ENCODE measurements at regions not wholly inside any gene's neighbourhood (a gene's known extent, or its start where the extent isn't known, plus 50 kb on each side); places are given as distances from the start of the nearest gene placed in this dataset.

GRCh38 chr3:16088496-16088895 lies 86.0 kb upstream of the GALNT15 start:
- Histone ChIP-seq H3K79me2 (ENCODE audit: control insufficient read depth, insufficient read depth, low read length) (no peaks in the 10 kb centered on the region), H3K9me1 (ENCODE audit: control insufficient read depth, extremely low read depth, insufficient read depth, low read length) (no peaks in the 10 kb centered on the region), H3K27ac (ENCODE audit: control insufficient read depth, insufficient read depth, low read length) (no peak overlapping the region), H3K4me2 (ENCODE audit: control insufficient read depth, extremely low read depth, insufficient read depth, low read depth, low read length) (no peak overlapping the region), H3K9ac (ENCODE audit: control insufficient read depth, extremely low read depth, insufficient read depth, low read length) (no peak overlapping the region), H3K4me3 (ENCODE audit: control insufficient read depth in 2 of 3, extremely low read depth in 1 of 3, insufficient read depth in 2 of 3, low read depth in 1 of 3, low read length in 3 of 3) (no peak overlapping the region), H4K20me1 (ENCODE audit: control insufficient read depth, extremely low read depth, insufficient read depth, low read length) (no peaks in the 10 kb centered on the region), H2AFZ (ENCODE audit: control insufficient read depth, low read length) (no peak overlapping the region), H3K27me3 (ENCODE audit: control insufficient read depth, extremely low read depth, insufficient read depth, low read length) (no peaks in the 10 kb centered on the region), H3K4me1 (ENCODE audit: control insufficient read depth, extremely low read depth, insufficient read depth, low read length) (peaks cover 23% of the 10 kb centered on the region), H3K36me3 (ENCODE audit: control insufficient read depth in 2 of 2, extremely low read depth in 1 of 2, insufficient read depth in 2 of 2, low read length in 2 of 2) (no peaks in the 10 kb centered on the region), H3K9me3 (ENCODE audit: control insufficient read depth, low read depth, low read length) (no peaks in the 10 kb centered on the region)
- no peak for TF ChIP-seq CTCF (optimal IDR thresholded peaks at IDR 0.05 in 1 of 3, IDR thresholded peaks at IDR 0.05 in 1 of 3, conservative IDR thresholded peaks at IDR 0.05 in 1 of 3; ENCODE audit: extremely low read depth in 1 of 3, insufficient read depth in 2 of 3, low read length in 3 of 3)
- TF ChIP-seq EZH2 (IDR thresholded peaks at IDR 0.05; ENCODE audit: low read length), result no peak
- dilution Hi-C loops (cut with MboI; ENCODE audit: extremely low pct_ligation_motif_present, low sequenced_read_pairs), result no loop called here
- FAIRE-seq, result no peak
- DNase-seq (ENCODE audit: low read depth, low spot score), result no peak

DNA sequence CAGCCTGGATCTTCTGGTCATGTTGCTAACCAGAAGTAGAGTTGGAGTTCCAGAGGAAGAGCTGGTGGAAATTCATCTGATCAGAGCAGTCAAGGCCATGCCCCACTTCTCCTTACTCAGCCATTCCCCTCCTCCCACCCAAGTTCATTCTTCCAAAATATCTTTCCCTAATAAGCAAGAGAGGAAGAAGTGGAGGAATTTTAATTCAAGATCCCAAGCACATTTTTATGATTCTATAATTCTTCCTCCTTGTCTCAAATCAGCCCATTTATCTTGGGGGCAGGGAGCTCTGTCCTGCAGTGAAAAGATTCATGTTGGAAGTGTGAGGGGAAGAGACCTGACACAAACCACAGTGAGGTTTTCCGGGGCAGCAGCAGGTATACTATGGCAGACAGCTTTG lies 85.0 kb upstream of the GALNT15 start:
- Histone ChIP-seq H2AFZ (ENCODE audit: control insufficient read depth, low read length) (no peak overlapping the region), H3K9ac (ENCODE audit: control insufficient read depth, extremely low read depth, insufficient read depth, low read length) (no peak overlapping the region), H3K27ac (ENCODE audit: control insufficient read depth, insufficient read depth, low read length) (no peak overlapping the region), H3K4me1 (ENCODE audit: control insufficient read depth, extremely low read depth, insufficient read depth, low read length) (peaks cover 23% of the 10 kb centered on the region), H4K20me1 (ENCODE audit: control insufficient read depth, extremely low read depth, insufficient read depth, low read length) (no peaks in the 10 kb centered on the region), H3K36me3 (ENCODE audit: control insufficient read depth in 2 of 2, extremely low read depth in 1 of 2, insufficient read depth in 2 of 2, low read length in 2 of 2) (no peaks in the 10 kb centered on the region), H3K79me2 (ENCODE audit: control insufficient read depth, insufficient read depth, low read length) (no peaks in the 10 kb centered on the region), H3K27me3 (ENCODE audit: control insufficient read depth, extremely low read depth, insufficient read depth, low read length) (no peaks in the 10 kb centered on the region), H3K9me1 (ENCODE audit: control insufficient read depth, extremely low read depth, insufficient read depth, low read length) (no peaks in the 10 kb centered on the region), H3K4me3 (ENCODE audit: control insufficient read depth in 2 of 3, extremely low read depth in 1 of 3, insufficient read depth in 2 of 3, low read depth in 1 of 3, low read length in 3 of 3) (no peak overlapping the region), H3K4me2 (ENCODE audit: control insufficient read depth, extremely low read depth, insufficient read depth, low read depth, low read length) (no peak overlapping the region), H3K9me3 (ENCODE audit: control insufficient read depth, low read depth, low read length) (no peaks in the 10 kb centered on the region)
- DNase-seq (ENCODE audit: low read depth, low spot score), result no peak
- dilution Hi-C loops (cut with MboI; ENCODE audit: extremely low pct_ligation_motif_present, low sequenced_read_pairs), result no loop called here
- TF ChIP-seq EZH2 (IDR thresholded peaks at IDR 0.05; ENCODE audit: low read length) (no peak), CTCF (optimal IDR thresholded peaks at IDR 0.05 in 1 of 3, IDR thresholded peaks at IDR 0.05 in 1 of 3, conservative IDR thresholded peaks at IDR 0.05 in 1 of 3; ENCODE audit: extremely low read depth in 1 of 3, insufficient read depth in 2 of 3, low read length in 3 of 3) (no peak)
- no peak for FAIRE-seq

All from keratinocyte (primary cell).